CD8-positive, alpha-beta memory T cell (primary cell): ENCODE measurements at regions not wholly inside any gene's neighbourhood (a gene's known extent, or its start where the extent isn't known, plus 50 kb on each side); places are given as distances from the start of the nearest gene placed in this dataset.

Experiments used
- CTCF ChIA-PET: fragments of 350-600 bp; sonication (Branson Sonifier 250); formaldehyde crosslinking; loops from one replicate; lab custom pipeline; 2021; ENCODE audit warnings: antibody characterized with exemption; lab: Charles Lee
- POLR2A ChIA-PET: fragments of 350-600 bp; sonication (Branson Sonifier 250); formaldehyde crosslinking; loops from one replicate; lab custom pipeline; 2021; ENCODE audit warnings: antibody characterized with exemption; lab: Charles Lee
- DNase-seq, 5 donors: peaks; one replicate each; pipeline versions ENCODE4 v3.0.0 to v3.0.0-alpha.2; 2020 to 2022; ENCODE audit warnings: mixed read lengths in 1 of 5
- H3K27ac ChIP-seq: one replicate; pipeline ENCODE4 v1.7.0; 2013; ENCODE audit warnings: low read depth, mild to moderate bottlenecking, low read length, moderate library complexity
- H3K27me3 ChIP-seq: 2 replicates; pipeline ENCODE4 v1.7.0; 2013; ENCODE audit warnings: low read length, mild to moderate bottlenecking; ENCODE audit not compliant: insufficient read depth, poor library complexity, severe bottlenecking
- H3K36me3 ChIP-seq: 2 replicates; pipeline ENCODE4 v1.7.0; 2013; ENCODE audit warnings: mild to moderate bottlenecking, low read length, moderate library complexity; ENCODE audit not compliant: insufficient read depth
- H3K4me1 ChIP-seq: 2 replicates; pipeline ENCODE4 v1.7.0; 2013; ENCODE audit warnings: mild to moderate bottlenecking, low read length, moderate library complexity; ENCODE audit not compliant: insufficient read depth
- H3K4me3 ChIP-seq: 2 replicates; pipeline ENCODE4 v1.7.0; 2013; ENCODE audit warnings: mild to moderate bottlenecking, low read length
- H3K9me3 ChIP-seq: 2 replicates; pipeline ENCODE4 v1.7.0; 2013; ENCODE audit warnings: mild to moderate bottlenecking, low read length
- H3K27ac Mint-ChIP-seq, 8 donors: one replicate each; pipeline ENCODE4 v1.8.0; 2020 to 2021; ENCODE audit warnings: mixed read lengths in 8 of 8, mild to moderate bottlenecking in 6 of 8, inconsistent platforms in 3 of 8, moderate library complexity in 3 of 8
- H3K27me3 Mint-ChIP-seq, 2 donors: one replicate each; pipeline ENCODE4 v1.8.0; 2020 to 2021; ENCODE audit warnings: mixed read lengths in 2 of 2, mild to moderate bottlenecking in 1 of 2, moderate library complexity in 1 of 2
- H3K36me3 Mint-ChIP-seq, 3 donors: one replicate each; pipeline ENCODE4 v1.8.0; 2020 to 2021; ENCODE audit warnings: mixed read lengths in 3 of 3, inconsistent platforms in 1 of 3, mild to moderate bottlenecking in 1 of 3
- H3K4me1 Mint-ChIP-seq, 3 donors: one replicate each; pipeline ENCODE4 v1.8.0; 2020 to 2021; ENCODE audit warnings: mixed read lengths in 3 of 3, inconsistent platforms in 1 of 3, mild to moderate bottlenecking in 1 of 3
- H3K4me3 Mint-ChIP-seq, 7 donors: one replicate each; pipeline ENCODE4 v1.8.0; 2020 to 2021; ENCODE audit warnings: mixed read lengths in 7 of 7, mild to moderate bottlenecking in 6 of 7, moderate library complexity in 4 of 7, inconsistent platforms in 2 of 7
- H3K9me3 Mint-ChIP-seq, 5 donors: one replicate each; pipeline ENCODE4 v1.8.0; 2020 to 2022; ENCODE audit warnings: mixed read lengths in 5 of 5, mild to moderate bottlenecking in 3 of 5, moderate library complexity in 2 of 5, inconsistent platforms in 1 of 5

DNA sequence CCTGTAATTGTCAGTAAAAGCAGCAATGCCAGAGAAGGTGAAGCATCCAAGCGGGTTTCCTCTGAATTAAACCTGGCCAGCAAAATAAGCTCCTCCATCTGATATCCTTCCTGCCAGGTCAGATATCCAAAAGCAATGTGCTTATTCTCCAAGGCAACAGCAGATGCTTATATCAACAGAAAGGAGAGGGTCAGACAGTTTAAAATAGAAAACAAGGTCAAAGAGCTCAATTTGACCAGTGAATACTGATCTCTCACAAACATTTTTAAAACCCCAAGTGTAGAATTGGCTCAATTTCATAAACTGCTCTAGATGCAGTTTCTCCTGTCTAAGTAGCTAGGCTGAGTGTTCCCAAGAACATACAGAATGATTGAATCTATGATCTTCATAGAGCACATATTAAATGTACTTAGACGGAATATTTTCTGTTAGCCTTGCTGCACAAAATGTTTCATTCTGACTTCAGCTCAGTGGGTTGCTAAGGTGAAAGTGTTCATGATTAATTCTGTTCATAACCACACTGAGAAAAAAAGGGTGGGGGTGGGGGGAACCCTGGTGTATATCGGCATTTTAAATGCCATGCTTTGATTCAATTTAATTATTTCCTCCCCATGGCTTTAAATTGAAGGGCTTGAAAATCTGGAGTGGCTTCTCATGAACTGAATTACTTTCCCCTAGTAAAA lies 174.2 kb upstream of the ARHGAP20 start:
- Mint-ChIP-seq H3K9me3 (peaks cover 0 to 2% (median 0%) of the 10 kb centered on the region in 5 donors), H3K36me3 (no peaks in the 10 kb centered on the region), H3K4me3 (no peak overlapping the region), H3K27me3 (peaks cover 5 to 31% of the 10 kb centered on the region in 2 donors), H3K4me1 (no peaks in the 10 kb centered on the region), H3K27ac (no peak overlapping the region)
- H3K27me3 ChIP-seq = no peaks in the 10 kb centered on the region
- POLR2A ChIA-PET = no interaction called here
- no peaks in the 10 kb centered on the region for H3K9me3 ChIP-seq
- no peaks in the 10 kb centered on the region for H3K4me1 ChIP-seq
- no peaks in the 10 kb centered on the region for H3K36me3 ChIP-seq
- CTCF ChIA-PET = no interaction called here
- no peak overlapping the region for H3K27ac ChIP-seq
- no peak overlapping the region for H3K4me3 ChIP-seq
- DNase-seq = no peak

DNA sequence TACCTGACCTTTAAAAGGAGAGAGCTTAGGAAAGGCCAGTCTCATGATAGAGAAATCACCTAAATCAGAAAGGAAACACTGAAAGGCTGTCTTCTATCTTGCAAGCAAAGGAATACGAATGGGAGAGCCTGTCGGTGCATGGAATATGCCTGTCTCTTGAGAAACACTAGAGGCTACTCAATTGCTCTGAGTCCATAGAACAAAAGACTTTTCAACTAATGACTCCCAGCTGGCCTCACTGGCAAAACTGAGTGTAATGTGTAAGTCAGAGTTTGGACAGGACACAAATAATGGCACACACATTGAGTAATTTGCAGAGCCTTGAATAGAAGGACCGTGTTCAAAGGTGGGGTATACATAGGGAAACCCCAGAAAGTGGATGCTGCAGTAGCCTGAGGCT lies 171.0 kb upstream of the ARHGAP20 start:
- Mint-ChIP-seq H3K27ac (no peak overlapping the region), H3K9me3 (peaks cover 0 to 2% (median 0%) of the 10 kb centered on the region in 5 donors), H3K36me3 (no peaks in the 10 kb centered on the region), H3K27me3 (peaks cover 11 to 32% of the 10 kb centered on the region in 2 donors), H3K4me1 (no peaks in the 10 kb centered on the region), H3K4me3 (no peak overlapping the region)
- Histone ChIP-seq H3K4me1 (no peaks in the 10 kb centered on the region), H3K36me3 (no peaks in the 10 kb centered on the region), H3K27ac (no peak overlapping the region), H3K4me3 (no peak overlapping the region), H3K9me3 (no peaks in the 10 kb centered on the region), H3K27me3 (no peaks in the 10 kb centered on the region)
- POLR2A ChIA-PET = no interaction called here
- DNase-seq = no peak
- CTCF ChIA-PET = no interaction called here

DNA sequence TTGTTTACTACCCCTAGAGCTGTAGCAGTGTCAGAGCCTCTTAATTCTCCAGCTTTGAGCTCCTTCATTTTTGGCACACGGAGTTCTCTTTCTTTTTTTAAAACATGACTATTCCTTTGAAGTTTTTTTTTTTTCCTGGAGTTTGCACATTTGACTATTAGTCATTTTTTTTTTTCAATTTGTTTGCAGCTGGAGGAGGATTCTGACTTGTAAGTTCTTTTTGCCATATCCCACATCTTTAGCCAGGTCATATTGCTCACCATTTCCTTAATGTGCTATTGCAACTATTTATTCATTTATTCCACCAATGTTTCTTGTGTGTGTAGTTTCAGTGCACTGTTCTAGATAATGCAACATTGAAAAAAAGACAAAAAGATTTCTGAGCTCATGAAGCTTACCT lies 166.3 kb upstream of the ARHGAP20 start:
- H3K27me3 ChIP-seq = no peaks in the 10 kb centered on the region
- H3K4me3 ChIP-seq = no peak overlapping the region
- H3K27ac ChIP-seq = no peak overlapping the region
- POLR2A ChIA-PET = no interaction called here
- Mint-ChIP-seq H3K27ac (no peak overlapping the region), H3K36me3 (no peaks in the 10 kb centered on the region), H3K4me1 (no peaks in the 10 kb centered on the region), H3K4me3 (no peak overlapping the region), H3K9me3 (no peaks in the 10 kb centered on the region), H3K27me3 (peaks cover 6 to 13% of the 10 kb centered on the region in 2 donors)
- no peaks in the 10 kb centered on the region for H3K36me3 ChIP-seq
- no peaks in the 10 kb centered on the region for H3K9me3 ChIP-seq
- H3K4me1 ChIP-seq = no peaks in the 10 kb centered on the region
- CTCF ChIA-PET = no interaction called here
- DNase-seq = no peak

DNA sequence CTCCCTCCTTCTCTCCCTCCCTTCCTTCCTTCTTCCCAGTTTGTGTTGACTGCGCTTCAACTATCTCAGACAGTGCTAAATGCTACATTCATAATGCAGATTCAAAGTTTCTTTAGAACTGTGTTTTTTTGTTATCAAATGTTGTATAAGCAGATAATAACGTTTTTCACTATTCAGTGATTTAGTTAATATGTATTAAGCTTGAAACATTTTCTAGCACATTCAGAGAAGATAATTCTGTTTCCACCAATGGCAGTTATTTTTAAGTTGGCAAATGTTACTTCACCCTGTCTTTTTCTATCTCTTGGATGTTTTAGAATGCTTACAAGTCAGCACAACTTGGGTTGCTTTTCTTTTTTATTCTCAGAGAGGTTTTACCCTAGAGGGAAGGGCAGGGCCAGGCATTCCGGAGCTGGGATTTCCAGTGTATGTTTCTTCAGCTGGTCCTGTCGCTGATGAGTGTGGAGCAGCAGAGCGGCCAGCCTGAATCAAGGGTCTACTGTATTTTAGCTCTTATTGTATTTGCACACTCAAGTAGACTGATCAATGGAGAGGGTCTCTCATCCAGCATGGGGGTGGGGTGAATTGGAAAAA lies 162.3 kb upstream of the ARHGAP20 start:
- H3K9me3 ChIP-seq = no peaks in the 10 kb centered on the region
- Mint-ChIP-seq H3K36me3 (no peaks in the 10 kb centered on the region), H3K27ac (no peak overlapping the region), H3K27me3 (peaks cover 3 to 6% of the 10 kb centered on the region in 2 donors), H3K9me3 (no peaks in the 10 kb centered on the region), H3K4me3 (no peak overlapping the region), H3K4me1 (no peaks in the 10 kb centered on the region)
- H3K4me3 ChIP-seq = no peak overlapping the region
- no peaks in the 10 kb centered on the region for H3K27me3 ChIP-seq
- no peaks in the 10 kb centered on the region for H3K4me1 ChIP-seq
- H3K27ac ChIP-seq = no peak overlapping the region
- no peak for DNase-seq
- ChIA-PET POLR2A (no interaction called here), CTCF (no interaction called here)
- no peaks in the 10 kb centered on the region for H3K36me3 ChIP-seq

DNA sequence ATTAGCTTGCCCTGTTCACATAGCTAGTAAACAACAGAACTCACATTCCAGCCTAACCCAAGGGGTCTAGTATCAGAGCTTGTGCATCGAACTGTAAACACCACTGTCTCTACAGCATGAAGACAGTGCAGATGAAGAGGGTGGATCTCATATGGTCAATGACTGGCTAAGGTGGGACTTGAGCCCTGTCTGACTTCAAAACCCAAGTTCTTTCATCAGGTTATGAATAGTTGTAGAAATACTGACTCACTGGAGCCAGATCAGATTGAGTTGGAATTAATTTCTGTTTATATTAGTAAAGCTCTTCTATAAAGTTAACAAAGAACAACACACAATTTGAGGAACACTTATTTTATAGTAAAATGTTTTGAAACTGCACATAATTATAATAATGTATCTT lies 161.7 kb upstream of the ARHGAP20 start:
- DNase-seq = no peak
- Histone ChIP-seq H3K4me3 (no peak overlapping the region), H3K27me3 (no peaks in the 10 kb centered on the region), H3K36me3 (no peaks in the 10 kb centered on the region), H3K9me3 (no peaks in the 10 kb centered on the region), H3K4me1 (no peaks in the 10 kb centered on the region), H3K27ac (no peak overlapping the region)
- H3K4me1 Mint-ChIP-seq = no peaks in the 10 kb centered on the region
- H3K9me3 Mint-ChIP-seq = no peaks in the 10 kb centered on the region
- POLR2A ChIA-PET = no interaction called here
- peaks cover 3 to 7% of the 10 kb centered on the region in 2 donors for H3K27me3 Mint-ChIP-seq
- H3K27ac Mint-ChIP-seq = no peak overlapping the region
- CTCF ChIA-PET = no interaction called here
- no peak overlapping the region for H3K4me3 Mint-ChIP-seq
- H3K36me3 Mint-ChIP-seq = no peaks in the 10 kb centered on the region

DNA sequence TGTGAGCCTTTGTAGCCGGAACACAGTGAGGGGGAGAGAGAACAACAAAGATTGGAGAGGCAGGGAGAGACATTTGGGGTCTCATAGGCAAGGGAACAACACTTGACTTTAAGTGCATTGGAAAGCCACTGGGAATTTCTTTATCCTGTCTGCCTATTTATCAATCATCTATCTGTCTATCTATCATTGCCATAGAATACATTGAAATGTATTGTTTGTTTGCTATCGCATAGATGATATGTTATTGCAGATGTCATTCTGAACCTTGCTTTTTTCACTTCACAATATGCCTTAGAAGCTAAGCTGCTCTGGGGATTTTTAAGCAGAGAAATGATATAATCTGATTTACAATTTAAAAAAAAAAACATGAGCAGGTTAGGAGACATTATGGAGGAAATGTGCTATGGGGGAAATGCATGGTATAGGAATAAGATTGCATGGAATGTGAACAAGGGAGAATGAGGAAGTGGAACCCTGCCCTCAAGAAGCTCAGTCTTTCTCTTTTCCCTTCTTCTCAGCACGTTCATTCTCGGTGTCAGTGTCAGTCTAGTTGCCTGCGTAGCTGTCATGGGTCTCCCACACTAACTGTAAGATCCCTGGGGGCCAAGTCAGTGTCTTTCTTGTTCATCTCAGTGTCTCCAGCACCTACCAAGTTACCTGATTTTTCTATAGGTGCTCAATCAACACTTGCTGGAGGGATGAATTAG lies 158.7 kb upstream of the ARHGAP20 start:
- Mint-ChIP-seq H3K27ac (no peak overlapping the region), H3K4me3 (no peak overlapping the region), H3K36me3 (no peaks in the 10 kb centered on the region), H3K9me3 (no peaks in the 10 kb centered on the region), H3K4me1 (no peaks in the 10 kb centered on the region), H3K27me3 (peaks cover 0 to 12% of the 10 kb centered on the region in 2 donors)
- Histone ChIP-seq H3K27ac (no peak overlapping the region), H3K36me3 (no peaks in the 10 kb centered on the region), H3K4me1 (no peaks in the 10 kb centered on the region), H3K9me3 (no peaks in the 10 kb centered on the region), H3K4me3 (no peak overlapping the region), H3K27me3 (no peaks in the 10 kb centered on the region)
- ChIA-PET POLR2A (no interaction called here), CTCF (no interaction called here)
- no peak for DNase-seq

DNA sequence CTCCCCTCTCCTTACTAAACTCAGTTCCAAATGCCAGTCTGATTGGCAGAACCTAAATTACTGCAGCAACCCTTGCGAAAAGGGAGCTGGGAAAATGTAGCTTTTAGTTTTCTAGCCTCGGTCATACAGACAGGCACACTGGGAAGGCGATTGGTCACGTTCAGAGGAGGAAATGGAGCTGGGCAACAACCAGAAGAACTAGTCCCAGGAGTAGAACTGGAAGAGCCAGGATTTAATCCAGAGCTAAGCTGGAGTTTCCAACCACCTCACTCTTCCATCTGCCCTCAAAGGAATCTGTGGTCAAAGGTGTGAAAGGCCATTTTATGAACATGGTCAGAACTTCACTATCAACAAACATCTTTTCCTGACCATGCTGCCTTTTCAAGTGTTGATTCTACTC lies 155.7 kb upstream of the ARHGAP20 start:
- H3K36me3 Mint-ChIP-seq = no peaks in the 10 kb centered on the region
- H3K9me3 Mint-ChIP-seq = no peaks in the 10 kb centered on the region
- CTCF ChIA-PET = no interaction called here
- H3K27ac ChIP-seq = no peak overlapping the region
- H3K27me3 ChIP-seq = no peaks in the 10 kb centered on the region
- no peak for DNase-seq
- no peaks in the 10 kb centered on the region for H3K9me3 ChIP-seq
- H3K4me1 ChIP-seq = no peaks in the 10 kb centered on the region
- H3K36me3 ChIP-seq = no peaks in the 10 kb centered on the region
- H3K4me3 ChIP-seq = no peak overlapping the region
- peaks cover 0 to 12% of the 10 kb centered on the region in 2 donors for H3K27me3 Mint-ChIP-seq
- no peaks in the 10 kb centered on the region for H3K4me1 Mint-ChIP-seq
- POLR2A ChIA-PET = no interaction called here
- H3K4me3 Mint-ChIP-seq = no peak overlapping the region
- H3K27ac Mint-ChIP-seq = no peak overlapping the region

DNA sequence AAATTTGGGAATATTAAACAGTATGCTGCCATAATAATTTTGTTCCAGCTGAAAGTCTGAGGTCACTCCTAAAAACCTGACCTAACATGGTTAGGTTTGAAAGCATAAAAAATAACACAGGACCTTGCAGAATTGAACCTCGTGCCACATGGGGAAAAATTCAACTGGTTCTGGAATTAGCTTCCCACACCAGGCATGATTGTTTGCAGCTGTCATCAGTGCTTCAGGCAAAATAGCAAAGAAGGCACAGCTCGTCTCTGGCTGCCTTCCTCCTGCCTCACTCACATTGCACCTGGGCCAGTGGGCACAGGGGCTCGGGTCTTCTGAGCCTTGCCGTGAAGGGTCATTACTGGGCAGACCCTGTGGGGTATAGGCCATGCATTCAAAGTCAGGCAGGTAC lies 153.8 kb upstream of the ARHGAP20 start:
- Mint-ChIP-seq H3K4me1 (no peaks in the 10 kb centered on the region), H3K27ac (no peak overlapping the region), H3K9me3 (no peaks in the 10 kb centered on the region), H3K36me3 (no peaks in the 10 kb centered on the region), H3K27me3 (peaks cover 0 to 12% of the 10 kb centered on the region in 2 donors), H3K4me3 (no peak overlapping the region)
- Histone ChIP-seq H3K27me3 (no peaks in the 10 kb centered on the region), H3K36me3 (no peaks in the 10 kb centered on the region), H3K4me3 (no peak overlapping the region), H3K4me1 (no peaks in the 10 kb centered on the region), H3K27ac (no peak overlapping the region), H3K9me3 (no peaks in the 10 kb centered on the region)
- ChIA-PET CTCF (no interaction called here), POLR2A (no interaction called here)
- DNase-seq = no peak
